ENCODE measurements at regions not wholly inside any gene's neighbourhood (a gene's known extent, or its start where the extent isn't known, plus 50 kb on each side); places are given as distances from the start of the nearest gene placed in this dataset.

- Histone ChIP-seq H3K9me1 (replicated peaks; ENCODE audit: control insufficient read depth, extremely low read depth, insufficient read depth, low read length) (no peaks in the 10 kb centered on the region), H3K4me3 (replicated peaks in 1 of 3; ENCODE audit: insufficient read depth in 1 of 3, low read depth in 1 of 3, low read length in 3 of 3) (no peak overlapping the region), H3K36me3 (ENCODE audit: control insufficient read depth in 2 of 2, extremely low read depth in 1 of 2, insufficient read depth in 2 of 2, low read length in 2 of 2) (no peaks in the 10 kb centered on the region), H3K4me1 (ENCODE audit: control insufficient read depth, extremely low read depth, insufficient read depth, low read length) (no peaks in the 10 kb centered on the region), H4K20me1 (replicated peaks; ENCODE audit: control insufficient read depth, extremely low read depth, insufficient read depth, low read length) (no peaks in the 10 kb centered on the region), H3K27me3 (ENCODE audit: control insufficient read depth in 2 of 2, insufficient read depth in 2 of 2, low read length in 2 of 2) (no peaks in the 10 kb centered on the region), H3K9ac (replicated peaks; ENCODE audit: extremely low read depth, insufficient read depth, low read length) (no peak overlapping the region), H3K4me2 (ENCODE audit: insufficient read depth, low read length) (no peak overlapping the region), H3K27ac (ENCODE audit: insufficient read depth, low read depth, low read length) (no peak overlapping the region), H3K9me3 (replicated peaks; ENCODE audit: control insufficient read depth, insufficient read depth, low read length) (peaks cover 2% of the 10 kb centered on the region), H3K79me2 (ENCODE audit: control insufficient read depth, insufficient read depth, low read length) (no peaks in the 10 kb centered on the region), H2AFZ (ENCODE audit: low read depth, low read length) (no peak overlapping the region)
- ChIA-PET CTCF (no interaction called here), POLR2A (no interaction called here)
- FAIRE-seq, result no peak
- DNase-seq (ENCODE audit: low read depth, low spot score), result no peak
- intact Hi-C loops (cut with micrococcal nuclease), result no loop called here
- TF ChIP-seq JUN (IDR thresholded peaks at IDR 0.05; ENCODE audit: borderline replicate concordance, insufficient read depth, insufficient read length, low read depth), result no peak
- TF ChIP-seq EZH2 (IDR thresholded peaks at IDR 0.05; ENCODE audit: borderline replicate concordance, low read depth, low read length, severe bottlenecking), result no peak
- TF ChIP-seq POLR2AphosphoS5 (IDR thresholded peaks at IDR 0.05; ENCODE audit: insufficient read depth, low read depth, low read length), result no peak
- no peak for TF ChIP-seq FOS (IDR thresholded peaks at IDR 0.05; ENCODE audit: borderline replicate concordance, insufficient read depth, low read length)
- TF ChIP-seq CTCF (IDR thresholded peaks at IDR 0.05; ENCODE audit: extremely low read depth in 1 of 2, insufficient read depth in 1 of 2, low read depth in 1 of 2, low read length in 2 of 2), result no peak
- no peak for TF ChIP-seq MAX (IDR thresholded peaks at IDR 0.05; ENCODE audit: insufficient read depth, insufficient read length)
- no peak for TF ChIP-seq POLR2A (IDR thresholded peaks at IDR 0.05; ENCODE audit: low read depth, low read length)
- no peak for TF ChIP-seq MYC (IDR thresholded peaks at IDR 0.05; ENCODE audit: low read depth, low read length)
- no peak for TF ChIP-seq GATA2 (IDR thresholded peaks at IDR 0.05; ENCODE audit: insufficient read depth, insufficient read length, low read depth, low read length)
- BruUV-seq (replicated peaks), result no TSS peak
- dilution Hi-C loops (cut with MboI; ENCODE audit: extremely low pct_ligation_motif_present, low sequenced_read_pairs), result no loop called here
These were observed 203.6 kb upstream of the DIO3 start for GRCh38 chr14:101357559-101358319.

All from endothelial cell of umbilical vein (primary cell).